HCT116 (cell line): ENCODE measurements at regions not wholly inside any gene's neighbourhood (a gene's known extent, or its start where the extent isn't known, plus 50 kb on each side); places are given as distances from the start of the nearest gene placed in this dataset.

ENCODE experiments used
- ATAC-seq: fragments of 200-7000 bp; cut with Tn5 transposase; 2 replicates; pipeline ENCODE4 v1.9.1; 2020; ENCODE audit warnings: mild to moderate bottlenecking, moderate library complexity
- BruUV-seq: library from RNA; stranded (reverse); fragments of 400-500 nt; replicated peaks from 2 replicates; lab custom pipeline; 2021; lab: Mats Ljungman, UMichigan
- CTCF ChIA-PET: fragments of 300-600 bp; sonication (Branson Sonifier 250); formaldehyde crosslinking; loops from one replicate; lab custom pipeline; 2021; ENCODE audit warnings: antibody characterized with exemption; lab: Charles Lee
- POLR2A ChIA-PET: fragments of 300-600, 350-600 bp; sonication (Branson Sonifier 250); formaldehyde crosslinking; loops from one replicate; lab custom pipeline; 2021; ENCODE audit warnings: antibody characterized with exemption; lab: Charles Lee
- RAD21 ChIA-PET, 2 experiments: fragments of 300-600 bp; sonication (Branson Sonifier 250); formaldehyde crosslinking; loops; one replicate each; lab custom pipeline; 2023; ENCODE audit warnings: low total read pairs in 2 of 2; ENCODE audit not compliant: uncharacterized antibody in 2 of 2, unreplicated experiment in 2 of 2, low non-redundant PET in 1 of 2; lab: Charles Lee
- DNase-seq: peaks from one replicate; pipeline ENCODE4 v3.0.0-alpha.2; 2010; ENCODE audit warnings: low read depth, low spot score
- H2AFZ ChIP-seq: fragments of 200-600 bp; shearing (Covaris generic), sonication (generic); 2 replicates; pipeline ENCODE4 v1.6.1; 2017; ENCODE audit warnings: low read depth, mixed run types, mixed read lengths, antibody characterized with exemption, low read length; ENCODE audit not compliant: poor library complexity, severe bottlenecking
- H3K27ac ChIP-seq: 2 replicates; pipeline ENCODE4 v1.5.1; 2012; ENCODE audit warnings: low read depth, low read length
- H3K27me3 ChIP-seq: fragments of 200-600 bp; sonication (generic); 2 replicates; pipeline ENCODE4 v1.6.1; 2016; ENCODE audit warnings: mixed run types, low read length, mixed read lengths; ENCODE audit not compliant: insufficient read depth
- H3K36me3 ChIP-seq, 2 experiments: fragments of 200-500 bp in 1 of 2; fragments of 200-600 bp in 1 of 2; sonication (Bioruptor generic) in 1 of 2; sonication (generic) in 1 of 2; 2 replicates each; pipeline versions ENCODE4 v1.5.1 to v1.6.1; 2014 to 2016; ENCODE audit warnings: low read length in 2 of 2, inconsistent platforms in 1 of 2, mixed read lengths in 1 of 2, mixed run types in 1 of 2; ENCODE audit not compliant: insufficient read depth in 2 of 2, control insufficient read depth in 1 of 2
- H3K4me1 ChIP-seq, 2 experiments: fragments of 200-600 bp in 1 of 2; sonication (generic) in 1 of 2; 2 replicates each; pipeline versions ENCODE4 v1.5.1 to v1.6.1; 2012 to 2017; ENCODE audit warnings: low read length in 2 of 2, inconsistent platforms in 1 of 2, mild to moderate bottlenecking in 1 of 2, mixed read lengths in 1 of 2, mixed run types in 1 of 2, moderate library complexity in 1 of 2; ENCODE audit not compliant: insufficient read depth in 2 of 2, control insufficient read depth in 1 of 2
- H3K4me2 ChIP-seq: fragments of 200-600 bp; sonication (generic); 2 replicates; pipeline ENCODE4 v1.6.1; 2017; ENCODE audit warnings: mixed run types, low read length, mixed read lengths
- H3K4me3 ChIP-seq, 2 experiments: fragments of 200-600 bp in 1 of 2; sonication (generic) in 1 of 2; replicated peaks in 1 of 2; 2 replicates each; pipeline ENCODE4 v1.5.1; 2011 to 2016; ENCODE audit warnings: low read length in 2 of 2, control low read depth in 1 of 2, low read depth in 1 of 2, mild to moderate bottlenecking in 1 of 2, mixed read lengths in 1 of 2, mixed run types in 1 of 2
- H3K79me2 ChIP-seq: fragments of 200-600 bp; sonication (generic); 2 replicates; pipeline ENCODE4 v1.6.1; 2017; ENCODE audit warnings: mild to moderate bottlenecking, mixed run types, low read length, moderate library complexity, mixed read lengths; ENCODE audit not compliant: insufficient read depth
- H3K9ac ChIP-seq: fragments of 200-600 bp; sonication (generic); 2 replicates; pipeline ENCODE4 v1.6.1; 2016; ENCODE audit warnings: low read length, mixed read lengths
- H3K9me2 ChIP-seq: fragments of 200-600 bp; sonication (generic), shearing (Covaris generic); 2 replicates; pipeline ENCODE4 v1.6.1; 2017; ENCODE audit warnings: mixed run types, mild to moderate bottlenecking, moderate library complexity; ENCODE audit not compliant: insufficient read depth
- H3K9me3 ChIP-seq, 2 experiments: fragments of 200-500 bp in 1 of 2; fragments of 200-600 bp in 1 of 2; sonication (Bioruptor generic) in 1 of 2; sonication (generic) in 1 of 2; 2 replicates each; pipeline ENCODE4 v1.6.1; 2014 to 2017; ENCODE audit warnings: low read length in 2 of 2, mixed read lengths in 2 of 2, inconsistent platforms in 1 of 2, low read depth in 1 of 2, mild to moderate bottlenecking in 1 of 2, mixed run types in 1 of 2, moderate library complexity in 1 of 2; ENCODE audit not compliant: control insufficient read depth in 1 of 2, insufficient read depth in 1 of 2
- H4K20me1 ChIP-seq: fragments of 200-600 bp; sonication (generic), shearing (Covaris generic); 2 replicates; pipeline ENCODE4 v1.6.1; 2017; ENCODE audit warnings: mixed run types, mild to moderate bottlenecking, moderate library complexity; ENCODE audit not compliant: insufficient read depth
- ATF3 ChIP-seq: IDR thresholded peaks from 2 replicates; pipeline ENCODE4 v1.6.1; 2012
- CBX3 ChIP-seq: IDR thresholded peaks from 2 replicates; pipeline ENCODE4 v1.6.1; 2012; ENCODE audit warnings: low read depth
- EGR1 ChIP-seq: IDR thresholded peaks from 2 replicates; pipeline ENCODE4 v1.6.1; 2012; ENCODE audit warnings: low read depth
- ELF1 ChIP-seq: IDR thresholded peaks from 2 replicates; pipeline ENCODE4 v1.6.1; 2012; ENCODE audit warnings: low read depth, borderline replicate concordance
- EZH2 ChIP-seq: fragments of 200-600 bp; sonication (generic); IDR thresholded peaks from 2 replicates; pipeline ENCODE4 v1.6.1; 2017; ENCODE audit warnings: antibody characterized with exemption, mixed run types
- EZH2phosphoT487 ChIP-seq: fragments of 200-600 bp; IDR thresholded peaks from 2 replicates; pipeline ENCODE4 v1.6.1; 2018; ENCODE audit warnings: antibody characterized with exemption, borderline replicate concordance
- MAX ChIP-seq: IDR thresholded peaks from 2 replicates; pipeline ENCODE4 v1.6.1; 2012
- SP1 ChIP-seq: IDR thresholded peaks from 2 replicates; pipeline ENCODE4 v1.6.1; 2012; ENCODE audit warnings: low read depth
- ZBTB33 ChIP-seq: IDR thresholded peaks from 2 replicates; pipeline ENCODE4 v1.6.1; 2011; ENCODE audit warnings: mild to moderate bottlenecking, low read length, moderate library complexity; ENCODE audit not compliant: insufficient replicate concordance; ENCODE audit errors: extremely low read depth
- ZFX ChIP-seq: fragments of 450-650 bp; IDR thresholded peaks from 2 replicates; pipeline ENCODE4 v1.6.1; 2017
- ZNF274 ChIP-seq: fragments of 200-500 bp; sonication (Bioruptor generic); IDR thresholded peaks from 2 replicates; pipeline ENCODE4 v1.6.1; 2014; ENCODE audit warnings: mild to moderate bottlenecking, low read depth, low read length, inconsistent platforms
- intact Hi-C: fragments of 100-400 bp; cut with micrococcal nuclease; formaldehyde crosslinking; loops from 2 replicates; pipeline ENCODE4 v1.10.0; 2022

GRCh38 chr2:155379494-155379893 lies 681.0 kb downstream of the KCNJ3 start:
- H3K9me2 ChIP-seq, result no peaks in the 10 kb centered on the region
- H3K4me3 ChIP-seq, result no peak overlapping the region
- ChIA-PET RAD21 (no interaction called here), CTCF (interaction anchor here (1.1 to 2.3 kb wide), 4 partner anchors 14 to 1677 kb away, joined by 3 to 5 read pairs (median 4); no protein-coding TSS in a partner anchor), POLR2A (no interaction called here)
- H4K20me1 ChIP-seq, result no peaks in the 10 kb centered on the region
- H3K9me3 ChIP-seq, result no peaks in the 10 kb centered on the region
- H3K36me3 ChIP-seq, result no peaks in the 10 kb centered on the region
- no peaks in the 10 kb centered on the region for H3K79me2 ChIP-seq
- H3K27me3 ChIP-seq, result no peaks in the 10 kb centered on the region
- DNase-seq (no peak), ATAC-seq (no peak)
- TF ChIP-seq MAX (no peak), CBX3 (no peak), SP1 (no peak), ATF3 (no peak), EZH2 (no peak), EGR1 (no peak), EZH2phosphoT487 (no peak), ZFX (no peak), ZBTB33 (no peak), ZNF274 (no peak), ELF1 (no peak)
- no TSS peak for BruUV-seq
- H3K4me1 ChIP-seq, result no peaks in the 10 kb centered on the region
- peak overlapping the region; percentile 36 for H2AFZ ChIP-seq
- no peak overlapping the region for H3K27ac ChIP-seq
- no peak overlapping the region for H3K4me2 ChIP-seq
- H3K9ac ChIP-seq, result no peak overlapping the region
- intact Hi-C loops, result loop anchor here (5.0 to 10.0 kb wide), 4 partner anchors 438 to 1945 kb away; partner anchors contain the start of genes ERMN and NR4A2
